GM12892 (cell line): ENCODE measurements at regions not wholly inside any gene's neighbourhood (a gene's known extent, or its start where the extent isn't known, plus 50 kb on each side); places are given as distances from the start of the nearest gene placed in this dataset.
"Not testable (repeated sequence)": the region's sequence is repeated elsewhere in the genome, so short reads cannot be mapped to it uniquely, and the experiment has no call there.

Source experiments
- DNase-seq: peaks from one replicate; pipeline ENCODE4 v3.0.0; 2011; ENCODE audit not compliant: insufficient read length
- FAIRE-seq: peaks from 2 replicates; lab custom pipeline; 2011; peaks lifted over from hg19 to GRCh38; lab: Jason Lieb, UNC
- POLR2A ChIP-seq: IDR thresholded peaks from 2 replicates; pipeline ENCODE4 v1.6.1; 2011; ENCODE audit warnings: low read depth, low read length, control low read depth
- POLR2AphosphoS5 ChIP-seq: IDR thresholded peaks from 2 replicates; pipeline ENCODE4 v1.6.1; 2011; ENCODE audit warnings: low read depth, low read length, control low read depth
- TAF1 ChIP-seq: IDR thresholded peaks from 2 replicates; pipeline ENCODE4 v1.6.1; 2011; ENCODE audit warnings: low read depth, mild to moderate bottlenecking, control low read depth, low read length, borderline replicate concordance

DNA sequence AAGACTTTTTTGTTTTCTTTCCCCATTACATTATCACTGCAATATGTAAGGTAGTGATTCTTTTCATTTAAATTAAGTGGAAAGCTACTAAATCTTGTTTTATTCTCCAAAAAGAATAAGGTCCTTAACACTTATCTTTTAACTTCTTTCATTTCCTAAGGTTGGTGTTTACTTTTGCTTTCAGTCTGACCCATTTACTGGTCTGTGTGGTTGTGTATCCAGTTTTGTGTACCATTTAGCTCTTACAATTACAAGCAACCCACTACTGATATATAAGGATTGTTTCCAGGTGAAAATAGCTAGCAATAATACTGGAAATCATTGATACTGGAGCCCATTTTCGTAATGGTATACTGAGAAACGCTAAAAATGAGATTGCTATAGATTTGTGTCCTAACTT, 123.1 kb upstream of the CXorf66 start:
- no peak for TF ChIP-seq TAF1
- DNase-seq (no peak), FAIRE-seq (no peak)

DNA sequence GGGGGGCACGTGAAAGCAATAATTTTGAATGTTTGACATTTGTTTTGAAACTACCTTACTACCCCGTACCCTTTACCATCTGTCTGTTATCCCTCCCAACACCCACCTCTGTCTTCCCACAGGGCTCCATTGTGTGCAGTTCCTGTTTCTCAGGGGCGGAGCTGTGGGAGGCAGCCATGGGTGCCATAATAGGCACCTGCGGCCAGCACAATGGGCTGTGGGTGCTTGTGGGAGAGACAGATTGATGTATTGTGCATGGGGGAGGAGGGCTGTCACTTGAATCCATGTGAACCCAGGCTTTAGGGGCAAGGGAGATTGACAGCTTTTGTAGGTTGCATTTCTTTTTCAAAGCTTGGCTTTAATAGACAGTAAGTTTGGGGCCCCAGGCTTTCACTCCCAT, 122.6 kb upstream of the CXorf66 start:
- TF ChIP-seq POLR2AphosphoS5 (no peak), POLR2A (no peak), TAF1 (no peak)
- DNase-seq = no peak
- FAIRE-seq = no peak

DNA sequence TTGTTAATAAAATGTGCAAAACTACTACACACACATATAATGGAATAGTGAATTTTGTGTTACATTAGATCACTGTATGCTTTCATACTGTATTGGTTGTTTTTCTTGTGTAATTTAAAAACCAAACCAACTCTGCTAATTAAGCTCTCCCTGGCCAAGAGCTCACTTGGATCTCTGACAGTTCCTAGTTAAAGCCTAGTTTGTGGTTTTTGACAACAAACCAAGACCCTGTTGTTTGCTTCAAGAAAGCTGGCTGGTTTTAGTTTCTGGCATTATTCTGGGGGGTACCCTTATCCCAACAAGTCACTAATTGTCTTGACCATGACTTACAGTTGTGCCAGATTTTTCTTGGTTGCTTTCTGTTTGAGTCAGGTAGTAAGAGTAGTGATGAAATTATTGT, 121.4 kb upstream of the CXorf66 start:
- TF ChIP-seq TAF1 (no peak), POLR2AphosphoS5 (no peak), POLR2A (no peak)
- DNase-seq = no peak

DNA sequence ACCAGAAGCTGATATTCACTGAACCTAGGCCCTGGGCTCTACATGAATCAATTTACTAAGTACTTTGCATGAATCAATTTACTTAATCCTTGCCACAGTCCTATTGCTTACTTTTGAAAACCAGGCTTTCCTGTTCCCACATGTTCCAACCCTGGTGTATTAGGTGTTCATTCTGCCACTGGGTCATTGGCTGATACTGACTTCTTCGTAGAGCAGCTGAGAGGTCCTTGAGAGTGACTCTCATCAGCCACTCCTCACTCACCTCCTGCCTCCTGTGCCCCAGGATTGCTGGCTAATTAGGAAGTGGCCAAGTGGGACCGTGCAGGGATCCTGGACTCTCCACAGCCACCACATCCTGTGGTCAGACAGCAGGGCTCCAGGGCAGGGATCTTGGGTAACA, 109.5 kb upstream of the CXorf66 start:
- DNase-seq, FAIRE-seq: not testable (repeated sequence)

More for the DNA sequence above, 121.4 kb upstream of the CXorf66 start:
- no peak for FAIRE-seq

DNA sequence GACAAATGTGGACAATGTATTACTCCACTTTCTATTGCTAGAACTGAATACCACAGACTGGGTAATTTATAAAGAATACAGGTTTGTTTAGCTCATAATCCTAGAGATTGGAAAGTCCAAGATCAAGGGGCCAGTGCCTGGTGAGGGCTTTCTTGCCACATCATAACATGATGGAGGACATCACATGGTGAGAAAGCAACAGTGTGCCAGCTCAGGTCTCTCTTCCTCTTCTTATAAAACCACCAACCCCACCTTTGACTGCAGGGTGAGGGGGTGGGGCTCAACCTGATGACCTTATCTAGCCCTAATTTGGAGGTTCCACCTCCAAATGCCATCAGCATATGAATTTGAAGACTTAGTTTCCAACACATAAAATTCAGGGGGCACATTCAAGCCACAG, 105.7 kb upstream of the CXorf66 start:
- FAIRE-seq (no peak), DNase-seq (no peak)
- no peak for TF ChIP-seq POLR2AphosphoS5
- TF ChIP-seq POLR2A = no peak
- TF ChIP-seq TAF1 = no peak

DNA sequence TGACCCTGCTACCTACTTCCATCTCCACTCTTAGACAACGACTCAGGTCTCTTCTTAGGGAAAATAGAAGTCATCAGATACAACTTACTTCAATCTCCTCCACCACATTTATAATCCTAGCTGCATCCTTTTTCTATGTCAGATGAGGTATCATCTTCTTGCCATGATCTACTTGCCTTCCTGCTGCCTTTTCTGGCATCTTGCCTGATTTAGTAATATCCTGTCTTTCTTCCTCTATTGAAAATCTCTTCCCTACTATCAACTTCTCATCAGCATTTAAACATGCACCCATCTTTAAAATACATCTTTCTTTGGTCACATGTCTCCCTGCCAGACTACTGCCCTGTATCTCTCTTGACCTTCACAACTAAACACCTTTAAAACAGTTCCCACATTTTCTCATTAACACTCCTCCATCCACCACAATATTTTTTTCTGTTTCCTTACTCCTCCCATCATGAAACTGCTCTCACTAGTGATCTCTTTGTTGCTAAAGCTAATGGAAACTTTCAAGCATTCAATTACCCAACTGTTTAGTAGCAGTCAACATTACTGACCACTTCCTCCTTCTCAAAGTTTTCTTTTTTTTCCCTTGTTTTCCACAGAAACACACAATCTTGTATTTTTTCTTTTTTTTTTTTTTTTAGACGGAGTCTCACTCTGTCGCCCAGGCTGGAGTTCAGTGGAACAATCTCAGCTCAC, 100.8 kb upstream of the CXorf66 start:
- DNase-seq (no peak), FAIRE-seq (no peak)

DNA sequence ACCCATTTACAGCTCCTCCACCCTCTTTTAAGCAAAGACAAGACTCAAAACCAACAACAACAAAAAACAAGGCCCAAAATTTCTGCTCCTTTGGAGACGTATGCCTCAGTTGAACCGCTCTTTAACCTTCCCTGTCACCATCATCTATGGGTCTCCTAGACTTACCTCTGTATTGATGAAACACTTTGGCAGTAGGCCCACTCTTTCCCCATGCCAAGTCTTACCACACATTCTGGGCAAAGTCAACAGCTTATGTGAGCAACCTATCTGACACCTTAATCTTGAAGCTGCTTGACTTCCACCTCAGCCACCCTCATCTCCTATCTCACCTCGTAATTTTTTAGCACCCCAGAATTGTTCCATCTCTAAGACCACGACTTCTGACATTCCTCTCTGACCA, 99.7 kb upstream of the CXorf66 start:
- FAIRE-seq = no peak
- no peak for DNase-seq
- TF ChIP-seq POLR2A = no peak
- no peak for TF ChIP-seq POLR2AphosphoS5
- TF ChIP-seq TAF1 = no peak

More for the DNA sequence above, 100.8 kb upstream of the CXorf66 start:
- TF ChIP-seq POLR2A = no peak
- TF ChIP-seq TAF1 = no peak
- no peak for TF ChIP-seq POLR2AphosphoS5

DNA sequence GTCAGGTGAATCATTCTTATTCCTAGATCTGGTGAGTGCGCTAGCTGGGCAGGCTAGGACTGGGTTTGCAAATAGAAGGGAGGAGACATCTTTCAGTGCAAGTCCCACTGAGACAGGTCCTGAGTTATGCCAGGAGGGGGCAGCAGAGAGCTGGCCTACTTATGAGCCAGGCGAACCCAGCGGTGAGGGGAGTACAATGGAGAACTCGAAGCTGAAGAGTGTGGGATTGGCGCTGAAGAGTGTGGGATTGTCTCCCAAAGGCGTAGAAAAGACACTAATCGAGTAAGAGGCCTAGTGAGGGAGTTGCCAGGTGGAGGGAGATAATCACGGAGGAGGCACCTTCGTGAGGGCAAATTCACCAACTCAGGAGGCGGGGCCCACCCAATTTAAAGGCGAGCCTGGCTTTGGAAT, 91.7 kb upstream of the CXorf66 start:
- TF ChIP-seq POLR2AphosphoS5 (no peak), TAF1 (no peak), POLR2A (no peak)
- DNase-seq = peak; percentile 23
- peak; percentile 91 for FAIRE-seq

DNA sequence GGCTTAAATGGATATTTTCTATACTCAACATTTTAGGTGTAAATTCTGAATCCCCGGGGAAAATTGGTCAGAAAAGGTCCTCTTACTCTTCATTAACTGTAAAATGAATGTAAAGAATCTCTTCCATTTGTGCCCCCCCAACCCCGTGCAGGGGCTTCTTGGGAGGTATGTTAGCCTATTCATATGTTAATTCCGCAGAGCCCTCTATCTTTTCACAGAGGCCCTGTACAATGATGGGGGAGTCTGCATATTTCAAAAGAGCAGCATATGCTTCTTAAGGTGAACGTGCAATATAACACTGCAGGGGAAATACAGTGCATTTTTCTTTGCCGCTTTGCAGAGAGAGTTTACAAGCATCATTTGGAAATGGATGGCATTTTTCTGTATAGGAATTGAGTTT, 88.5 kb upstream of the CXorf66 start:
- no peak for DNase-seq
- FAIRE-seq = no peak
- TF ChIP-seq POLR2A (no peak), POLR2AphosphoS5 (no peak), TAF1 (no peak)

DNA sequence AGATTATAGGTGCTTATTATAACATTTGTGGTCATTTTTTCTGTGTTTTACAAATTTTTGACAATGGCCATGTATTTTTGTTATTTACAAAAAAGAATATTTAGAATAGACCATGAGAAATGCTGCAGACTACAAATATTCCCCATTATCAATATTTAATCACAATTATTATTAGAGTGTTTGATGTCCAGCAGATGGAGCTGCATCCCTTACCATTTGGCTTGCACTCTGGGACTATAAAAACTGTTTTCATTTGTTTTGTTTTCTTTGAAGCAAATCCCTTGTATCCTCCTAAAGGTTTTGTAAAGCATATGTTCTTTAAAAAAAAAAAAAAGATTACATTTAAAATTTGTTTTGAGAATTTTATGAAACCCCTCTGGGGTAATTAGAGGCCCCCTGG, 85.6 kb upstream of the CXorf66 start:
- no peak for FAIRE-seq

DNA sequence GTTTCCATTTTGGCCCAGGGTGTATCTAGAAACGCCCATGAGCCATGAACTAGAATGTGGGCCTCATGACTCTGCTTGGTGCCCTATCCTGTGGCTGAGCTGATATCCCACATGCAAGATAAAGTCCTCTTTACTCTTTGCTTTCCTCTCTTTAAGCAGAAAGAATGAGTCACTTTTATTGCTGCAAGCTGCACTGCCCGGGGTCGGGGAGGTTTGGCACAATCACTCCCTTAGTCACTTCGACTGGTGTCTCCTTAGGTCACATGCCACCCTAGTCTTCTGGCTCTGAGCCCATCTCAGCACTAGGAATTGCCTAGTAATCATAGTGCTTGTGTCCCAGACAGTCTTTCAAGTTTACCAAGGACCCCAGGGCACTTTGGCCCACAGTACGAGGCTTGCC, 75.1 kb upstream of the CXorf66 start:
- TF ChIP-seq TAF1 = no peak
- no peak for TF ChIP-seq POLR2AphosphoS5
- TF ChIP-seq POLR2A = no peak
- FAIRE-seq (no peak), DNase-seq (no peak)

More for the DNA sequence above, 85.6 kb upstream of the CXorf66 start:
- no peak for DNase-seq
- TF ChIP-seq POLR2A (no peak), TAF1 (no peak), POLR2AphosphoS5 (no peak)

DNA sequence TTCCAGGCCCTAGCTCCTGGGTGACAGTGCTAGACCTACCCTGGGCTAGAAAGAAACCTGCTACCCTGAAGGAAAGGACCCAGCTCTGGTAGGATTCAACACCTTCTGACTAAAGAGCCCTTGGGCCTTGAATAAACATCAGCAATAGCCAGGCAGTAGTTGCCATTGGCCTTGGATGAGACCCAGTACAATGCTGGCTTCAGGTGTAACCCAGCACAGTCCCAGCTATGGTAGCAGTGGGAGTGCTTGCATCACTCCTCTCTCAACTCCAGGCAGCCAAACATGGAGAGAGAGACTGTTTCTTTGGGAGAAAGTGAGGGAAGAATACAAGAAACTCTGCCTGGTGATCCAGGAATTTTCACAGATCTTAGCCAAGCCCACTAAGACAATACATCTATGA, 73.5 kb upstream of the CXorf66 start:
- no peak for TF ChIP-seq POLR2AphosphoS5
- TF ChIP-seq POLR2A = no peak
- TF ChIP-seq TAF1 = no peak
- FAIRE-seq = no peak

DNA sequence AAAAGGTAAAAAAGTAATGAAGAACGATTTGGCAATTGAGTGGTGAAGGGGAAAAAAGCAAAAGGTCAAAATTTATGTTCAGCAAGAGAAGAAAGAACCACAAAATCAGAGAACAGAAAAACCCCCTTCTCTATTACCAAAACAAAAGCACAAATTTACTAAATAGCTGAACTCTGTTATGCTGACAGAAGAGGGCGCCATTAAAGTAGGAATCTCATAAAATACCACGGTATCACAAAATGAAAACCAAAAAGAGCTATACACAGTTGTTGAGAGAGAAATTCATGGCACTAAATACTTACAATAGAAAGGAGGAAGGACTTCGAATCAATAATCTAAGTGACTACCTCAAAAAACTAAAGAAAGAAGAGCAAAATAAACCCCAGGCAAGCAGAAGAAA, 69.6 kb upstream of the CXorf66 start:
- FAIRE-seq = no peak
- TF ChIP-seq TAF1 (no peak), POLR2AphosphoS5 (no peak), POLR2A (no peak)
- no peak for DNase-seq

More for the DNA sequence above, 73.5 kb upstream of the CXorf66 start:
- no peak for DNase-seq

DNA sequence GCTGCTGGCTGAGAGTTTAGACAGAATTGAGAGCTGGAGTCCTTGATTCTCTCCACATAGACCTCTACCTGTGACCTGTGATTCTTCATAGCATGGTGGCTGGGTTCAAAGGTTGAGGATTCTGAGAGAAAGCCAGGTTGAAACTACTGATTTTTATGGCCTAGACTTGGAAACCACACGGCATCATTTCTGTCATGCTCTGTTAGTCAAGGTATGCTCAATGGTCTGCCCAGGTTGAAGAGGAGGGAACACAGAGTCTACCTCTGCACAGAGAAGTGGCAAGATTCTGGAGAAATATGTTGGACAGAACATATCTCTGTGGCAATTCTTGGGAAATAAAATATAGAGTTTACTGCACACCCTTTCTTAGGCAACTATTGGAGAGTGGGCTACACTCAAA, 57.2 kb upstream of the CXorf66 start:
- no peak for FAIRE-seq
- no peak for TF ChIP-seq TAF1

DNA sequence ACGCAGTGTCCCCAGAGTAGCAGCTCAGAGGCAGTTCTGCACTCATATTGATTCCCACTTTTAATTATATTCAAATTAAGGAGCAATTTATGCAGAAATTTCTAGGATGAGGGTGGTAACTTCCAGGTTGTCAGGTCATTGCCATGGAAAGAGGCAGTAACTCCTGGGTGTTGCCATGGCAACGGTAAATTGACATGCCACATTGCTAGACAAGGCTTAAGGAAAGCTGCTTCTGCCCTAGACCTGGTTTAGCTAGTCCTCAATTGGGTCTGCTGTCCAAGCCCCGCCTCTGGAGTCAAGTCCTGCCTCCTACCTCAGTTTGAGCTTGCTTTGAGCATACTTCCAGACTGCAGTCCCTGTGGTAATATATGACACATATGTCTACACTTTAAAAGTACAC, 53.8 kb upstream of the CXorf66 start:
- DNase-seq = not testable (repeated sequence)
- peak; percentile 14 for FAIRE-seq

More for the DNA sequence above, 57.2 kb upstream of the CXorf66 start:
- no peak for DNase-seq
